SU-DHL-6 (cell line): ENCODE measurements at regions not wholly inside any gene's neighbourhood (a gene's known extent, or its start where the extent isn't known, plus 50 kb on each side); places are given as distances from the start of the nearest gene placed in this dataset.

Source experiments
- H2AFZ ChIP-seq: fragments of 200-600 bp; sonication (generic); 2 replicates; pipeline ENCODE4 v1.6.1; 2014; ENCODE audit warnings: low read depth, mild to moderate bottlenecking, moderate library complexity, mixed read lengths, antibody characterized with exemption, low read length; ENCODE audit not compliant: severe bottlenecking
- H3F3A ChIP-seq: fragments of 200-600 bp; shearing (Covaris generic); 2 replicates; pipeline ENCODE4 v1.6.0; 2016; ENCODE audit warnings: antibody characterized with exemption, mild to moderate bottlenecking; ENCODE audit not compliant: insufficient read depth
- H3K27ac ChIP-seq: fragments of 200-600 bp; sonication (generic); 2 replicates; pipeline ENCODE4 v1.5.1; 2016; ENCODE audit warnings: low read depth, mild to moderate bottlenecking, low read length, moderate library complexity, mixed read lengths
- H3K27me3 ChIP-seq: fragments of 200-600 bp; sonication (generic), shearing (Covaris generic); 2 replicates; pipeline ENCODE4 v1.6.0; 2014; ENCODE audit warnings: mild to moderate bottlenecking, low read length
- H3K36me3 ChIP-seq: fragments of 200-600 bp; sonication (generic); 2 replicates; pipeline ENCODE4 v1.6.1; 2014; ENCODE audit warnings: mild to moderate bottlenecking, low read length, mixed read lengths
- H3K4me2 ChIP-seq: fragments of 300-600, 200-600 bp; shearing (Covaris generic), sonication (generic); 2 replicates; pipeline ENCODE4 v1.6.0; 2014; ENCODE audit warnings: low read length, low read depth, mild to moderate bottlenecking; ENCODE audit not compliant: poor library complexity, severe bottlenecking
- H3K4me3 ChIP-seq: fragments of 200-600 bp; sonication (generic); 2 replicates; pipeline ENCODE4 v1.5.1; 2014; ENCODE audit warnings: antibody characterized with exemption, low read length, mild to moderate bottlenecking, mixed read lengths; ENCODE audit not compliant: insufficient read depth, poor library complexity, severe bottlenecking
- H3K79me2 ChIP-seq: fragments of 200-600 bp; sonication (generic); 2 replicates; pipeline ENCODE4 v1.6.1; 2014; ENCODE audit warnings: mild to moderate bottlenecking, low read length, moderate library complexity; ENCODE audit not compliant: insufficient read depth
- H3K9ac ChIP-seq: fragments of 200-600 bp; sonication (generic); 2 replicates; pipeline ENCODE4 v1.7.0; 2014; ENCODE audit warnings: mild to moderate bottlenecking, low read length
- H3K9me2 ChIP-seq: fragments of 200-600 bp; sonication (generic); replicated peaks from 2 replicates; pipeline ENCODE4 v1.6.1; 2014; ENCODE audit warnings: low read length; ENCODE audit not compliant: insufficient read depth
- H3K9me3 ChIP-seq: fragments of 200-600 bp; sonication (generic); 2 replicates; pipeline ENCODE4 v1.6.1; 2014; ENCODE audit warnings: low read length, mixed read lengths; ENCODE audit not compliant: insufficient read depth
- H4K20me1 ChIP-seq: fragments of 200-600 bp; sonication (generic); 2 replicates; pipeline ENCODE4 v1.6.1; 2014; ENCODE audit warnings: low read depth, mild to moderate bottlenecking, antibody characterized with exemption, low read length, moderate library complexity, mixed read lengths
- CTCF ChIP-seq: fragments of 200-600 bp; sonication (generic); IDR thresholded peaks from one replicate; pipeline ENCODE4 v1.5.1; 2017; ENCODE audit warnings: antibody characterized with exemption, mild to moderate bottlenecking, low read length, moderate library complexity; ENCODE audit not compliant: insufficient read depth, poor library complexity, severe bottlenecking
- EZH2phosphoT487 ChIP-seq: fragments of 200-600 bp; sonication (generic), shearing (Covaris generic); conservative IDR thresholded peaks from 2 replicates; pipeline ENCODE4 v1.6.1; 2018; ENCODE audit warnings: mild to moderate bottlenecking, antibody characterized with exemption, low read length, moderate library complexity, mixed read lengths

DNA sequence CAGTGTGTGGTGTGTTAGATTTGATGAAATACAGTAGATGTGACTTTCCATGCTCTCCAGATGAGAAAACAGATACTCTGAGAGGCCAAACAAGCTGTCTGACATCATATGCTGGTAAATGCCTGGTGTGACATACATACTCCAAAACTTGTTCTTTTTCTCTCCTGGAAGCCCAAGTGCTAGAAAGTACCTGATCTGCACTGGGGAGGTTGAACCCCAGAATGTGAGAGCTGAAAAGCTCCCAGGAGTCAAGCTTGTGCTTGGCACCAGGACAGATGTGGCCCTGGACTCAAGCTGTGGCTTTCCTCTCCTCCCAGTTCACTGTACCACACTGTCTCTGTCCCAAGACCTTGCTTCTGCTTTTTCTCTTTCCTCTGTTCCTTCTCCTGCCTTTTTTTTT lies 389.0 kb upstream of the USP24 start:
- Histone ChIP-seq H2AFZ (no peak overlapping the region), H3K79me2 (no peaks in the 10 kb centered on the region), H3K4me3 (no peak overlapping the region), H3K27me3 (no peaks in the 10 kb centered on the region), H3F3A (no peaks in the 10 kb centered on the region), H3K9me3 (no peaks in the 10 kb centered on the region), H3K9ac (no peak overlapping the region), H4K20me1 (no peaks in the 10 kb centered on the region), H3K27ac (no peak overlapping the region), H3K9me2 (no peaks in the 10 kb centered on the region), H3K36me3 (no peaks in the 10 kb centered on the region), H3K4me2 (no peak overlapping the region)
- TF ChIP-seq EZH2phosphoT487 (no peak), CTCF (no peak)

- no peaks in the 10 kb centered on the region for H3K9me3 ChIP-seq
- no peaks in the 10 kb centered on the region for H3K79me2 ChIP-seq
- TF ChIP-seq CTCF (no peak), EZH2phosphoT487 (no peak)
- no peaks in the 10 kb centered on the region for H3K36me3 ChIP-seq
- no peaks in the 10 kb centered on the region for H3F3A ChIP-seq
- H3K9me2 ChIP-seq, result no peaks in the 10 kb centered on the region
- no peak overlapping the region for H3K4me2 ChIP-seq
- H3K4me3 ChIP-seq, result no peak overlapping the region
- H4K20me1 ChIP-seq, result no peaks in the 10 kb centered on the region
- H3K27me3 ChIP-seq, result no peaks in the 10 kb centered on the region
- H3K27ac ChIP-seq, result no peak overlapping the region
- H3K9ac ChIP-seq, result no peak overlapping the region
- H2AFZ ChIP-seq, result no peak overlapping the region
Observed at GRCh38 chr1:55600242-55600641, 385.1 kb upstream of the USP24 start.

GRCh38 chr1:55597910-55598309 lies 382.7 kb upstream of the USP24 start:
- Histone ChIP-seq H3F3A (no peaks in the 10 kb centered on the region), H3K36me3 (no peaks in the 10 kb centered on the region), H3K27me3 (no peaks in the 10 kb centered on the region), H3K9me2 (no peaks in the 10 kb centered on the region), H4K20me1 (no peaks in the 10 kb centered on the region), H3K9ac (no peak overlapping the region), H3K4me2 (no peak overlapping the region), H3K27ac (no peak overlapping the region), H2AFZ (no peak overlapping the region), H3K4me3 (no peak overlapping the region), H3K9me3 (no peaks in the 10 kb centered on the region), H3K79me2 (no peaks in the 10 kb centered on the region)
- no peak for TF ChIP-seq CTCF
- no peak for TF ChIP-seq EZH2phosphoT487

GRCh38 chr1:55594701-55595100 lies 379.5 kb upstream of the USP24 start:
- Histone ChIP-seq H2AFZ (no peak overlapping the region), H3K79me2 (no peaks in the 10 kb centered on the region), H4K20me1 (no peaks in the 10 kb centered on the region), H3K4me2 (no peak overlapping the region), H3K9me2 (no peaks in the 10 kb centered on the region), H3K27ac (no peak overlapping the region), H3K36me3 (no peaks in the 10 kb centered on the region), H3F3A (no peaks in the 10 kb centered on the region), H3K27me3 (no peaks in the 10 kb centered on the region), H3K4me3 (no peak overlapping the region), H3K9ac (no peak overlapping the region), H3K9me3 (no peaks in the 10 kb centered on the region)
- no peak for TF ChIP-seq EZH2phosphoT487
